Retinal pigment epithelial cell (primary cell): ENCODE measurements at regions not wholly inside any gene's neighbourhood (a gene's known extent, or its start where the extent isn't known, plus 50 kb on each side); places are given as distances from the start of the nearest gene placed in this dataset.

ENCODE experiments used
- DNase-seq: peaks from one replicate; pipeline ENCODE4 v3.0.0-alpha.2; 2010; ENCODE audit warnings: low read depth
- H3K4me3 ChIP-seq: 2 replicates; pipeline ENCODE4 v1.5.1; 2011; ENCODE audit warnings: mild to moderate bottlenecking, low read length, control low read depth, moderate library complexity
- TF ChIP-seq, protein P1 (sequence below): conservative IDR thresholded peaks from 2 replicates; pipeline ENCODE4 v1.5.1; 2011; ENCODE audit warnings: low read depth, low read length, control low read depth, inconsistent platforms

GRCh38 chr3:72441284-72441994 is 406.8 kb downstream of the SHQ1 start:
- TF ChIP-seq, protein P1, sequence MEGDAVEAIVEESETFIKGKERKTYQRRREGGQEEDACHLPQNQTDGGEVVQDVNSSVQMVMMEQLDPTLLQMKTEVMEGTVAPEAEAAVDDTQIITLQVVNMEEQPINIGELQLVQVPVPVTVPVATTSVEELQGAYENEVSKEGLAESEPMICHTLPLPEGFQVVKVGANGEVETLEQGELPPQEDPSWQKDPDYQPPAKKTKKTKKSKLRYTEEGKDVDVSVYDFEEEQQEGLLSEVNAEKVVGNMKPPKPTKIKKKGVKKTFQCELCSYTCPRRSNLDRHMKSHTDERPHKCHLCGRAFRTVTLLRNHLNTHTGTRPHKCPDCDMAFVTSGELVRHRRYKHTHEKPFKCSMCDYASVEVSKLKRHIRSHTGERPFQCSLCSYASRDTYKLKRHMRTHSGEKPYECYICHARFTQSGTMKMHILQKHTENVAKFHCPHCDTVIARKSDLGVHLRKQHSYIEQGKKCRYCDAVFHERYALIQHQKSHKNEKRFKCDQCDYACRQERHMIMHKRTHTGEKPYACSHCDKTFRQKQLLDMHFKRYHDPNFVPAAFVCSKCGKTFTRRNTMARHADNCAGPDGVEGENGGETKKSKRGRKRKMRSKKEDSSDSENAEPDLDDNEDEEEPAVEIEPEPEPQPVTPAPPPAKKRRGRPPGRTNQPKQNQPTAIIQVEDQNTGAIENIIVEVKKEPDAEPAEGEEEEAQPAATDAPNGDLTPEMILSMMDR, result no peak
- no peak for DNase-seq
- H3K4me3 ChIP-seq, result no peak overlapping the region

- TF ChIP-seq, protein P1, result no peak
- DNase-seq, result no peak
- H3K4me3 ChIP-seq, result no peak overlapping the region
These were observed 407.8 kb downstream of the SHQ1 start for GRCh38 chr3:72440491-72440890.

DNA sequence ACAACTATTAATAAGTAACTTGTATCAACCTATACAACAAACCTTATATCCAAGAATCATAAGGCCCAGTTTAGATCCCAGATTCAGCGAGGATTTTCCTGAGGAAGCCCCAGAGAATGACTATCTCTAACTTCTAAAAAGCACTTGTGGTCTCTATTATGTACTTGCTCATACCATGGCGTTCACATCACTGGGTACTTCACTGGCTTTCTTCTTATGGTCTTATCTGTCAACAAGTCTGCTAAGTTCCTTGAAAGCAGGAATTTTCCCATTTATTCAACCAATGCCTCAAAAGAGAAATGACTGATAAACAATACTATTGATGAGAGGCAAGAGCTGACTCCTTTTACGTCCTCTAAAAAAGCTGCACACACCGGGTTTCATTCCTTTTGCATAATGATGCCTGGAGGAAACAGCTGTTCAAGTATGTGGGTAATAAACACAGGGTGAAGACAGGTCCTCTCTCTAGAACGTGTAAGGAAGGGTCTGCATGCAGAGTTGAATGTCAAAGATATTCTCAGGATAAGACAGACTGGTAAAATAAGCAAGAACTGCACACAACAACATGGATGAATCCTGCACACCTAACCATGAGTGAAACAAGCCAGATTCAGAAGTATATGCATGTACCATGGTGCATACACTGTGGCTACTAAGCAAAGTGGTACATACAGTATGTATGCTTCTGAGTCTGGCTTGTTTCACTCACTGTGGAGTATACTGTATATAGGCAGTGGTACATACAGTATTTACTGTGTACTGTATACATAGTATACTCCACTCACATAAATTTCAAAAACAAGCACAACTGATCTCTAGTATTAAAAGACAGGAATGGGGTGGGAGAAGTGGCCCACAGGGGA is 408.7 kb downstream of the SHQ1 start:
- H3K4me3 ChIP-seq, result no peak overlapping the region
- no peak for DNase-seq
- TF ChIP-seq, protein P1, result no peak

DNA sequence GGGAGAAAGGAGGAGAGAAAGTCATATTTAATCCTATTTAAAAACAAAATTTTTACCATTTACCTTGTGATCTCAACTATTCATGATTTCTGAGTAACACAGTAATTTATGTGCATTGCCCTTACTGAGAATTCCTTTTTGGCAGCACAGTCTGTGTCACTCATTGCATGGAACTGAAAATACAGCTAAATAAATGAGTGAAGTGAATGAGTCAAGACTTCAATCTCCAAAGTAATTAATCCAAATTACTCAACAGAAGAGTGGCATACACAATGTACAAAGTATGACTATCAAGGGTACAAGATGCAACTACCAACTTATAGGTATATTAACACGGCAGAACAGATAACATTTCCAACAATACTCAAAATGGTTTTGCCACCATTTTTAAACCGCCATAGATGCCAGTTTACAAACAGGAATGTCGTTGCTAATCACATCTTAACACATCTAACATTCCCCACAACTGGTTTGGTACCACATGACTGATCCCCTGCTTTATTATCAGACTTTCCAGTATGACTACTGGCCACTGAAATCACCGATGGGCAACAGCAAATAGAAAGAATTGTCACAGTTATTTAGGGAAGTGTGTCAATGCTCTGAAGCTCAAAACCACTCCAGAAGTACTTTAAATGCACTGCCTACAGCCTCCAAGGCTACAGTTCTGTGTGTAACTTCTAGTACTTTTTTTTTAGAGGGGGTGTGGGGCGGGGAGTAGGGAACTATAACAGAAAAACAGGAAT is 410.4 kb downstream of the SHQ1 start:
- TF ChIP-seq, protein P1, result no peak

GRCh38 chr3:72436863-72437592 is 411.2 kb downstream of the SHQ1 start:
- DNase-seq, result no peak
- no peak overlapping the region for H3K4me3 ChIP-seq
- TF ChIP-seq, protein P1, result no peak

More for the DNA sequence above, 410.4 kb downstream of the SHQ1 start:
- DNase-seq, result no peak
- no peak overlapping the region for H3K4me3 ChIP-seq

DNA sequence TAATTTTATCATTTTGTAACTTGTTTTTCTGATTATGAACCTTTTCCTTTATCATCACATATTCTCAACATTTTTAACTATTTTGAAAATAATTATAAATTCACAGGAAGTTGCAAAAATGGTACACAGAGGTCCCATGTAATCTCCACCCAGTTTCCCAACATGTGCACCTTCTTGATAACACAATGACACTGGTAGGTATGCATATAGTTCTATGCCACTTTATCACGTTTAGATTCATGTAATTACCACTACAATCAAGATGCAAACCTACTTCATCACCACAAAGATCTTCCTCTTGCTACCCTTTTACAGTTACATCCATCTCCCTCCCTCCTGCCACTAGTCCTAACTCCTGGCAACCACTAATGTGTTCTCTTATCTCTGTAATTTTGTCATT is 413.9 kb downstream of the SHQ1 start:
- DNase-seq, result no peak
- TF ChIP-seq, protein P1, result no peak
- H3K4me3 ChIP-seq, result no peak overlapping the region
